Right ventricle myocardium inferior (tissue), 1 donor: ENCODE measurements at regions not wholly inside any gene's neighbourhood (a gene's known extent, or its start where the extent isn't known, plus 50 kb on each side); places are given as distances from the start of the nearest gene placed in this dataset.
"Not testable (repeated sequence)": the region's sequence is repeated elsewhere in the genome, so short reads cannot be mapped to it uniquely, and the experiment has no call there.

Experiments used
- ATAC-seq: fragments of 200-7000 bp; cut with Tn5 transposase; one replicate; pipeline ENCODE4 v1.9.1; 2020; ENCODE audit warnings: mild to moderate bottlenecking, moderate library complexity
- DNase-seq: peaks from one replicate; pipeline ENCODE4 v3.0.0; 2021; ENCODE audit errors: missing footprints
- intact Hi-C: fragments of 100-400 bp; cut with DNase I; formaldehyde crosslinking; loops from one replicate; pipeline ENCODE4 v1.11.0; 2022
- donor health status: DM: no; HTN: yes; CAD: no; lungs with severe emphysema.

GRCh38 chr3:74048699-74049098, 424.0 kb upstream of the PDZRN3 start:
- intact Hi-C loops = no loop called here
- no peak for ATAC-seq
- no peak for DNase-seq

- ATAC-seq = no peak
- DNase-seq = no peak
- intact Hi-C loops = no loop called here
Observed at GRCh38 chr3:74045000-74045399, 420.3 kb upstream of the PDZRN3 start.

GRCh38 chr3:74041068-74041675, 416.4 kb upstream of the PDZRN3 start:
- intact Hi-C loops = no loop called here
- no peak for DNase-seq
- ATAC-seq = no peak

- DNase-seq = no peak
- ATAC-seq = no peak
- intact Hi-C loops = no loop called here
Observed at GRCh38 chr3:74039105-74039504, 414.4 kb upstream of the PDZRN3 start.

GRCh38 chr3:74036568-74036967, 411.8 kb upstream of the PDZRN3 start:
- ATAC-seq (no peak), DNase-seq (no peak)
- intact Hi-C loops = no loop called here

- DNase-seq (no peak), ATAC-seq (no peak)
- intact Hi-C loops = no loop called here
Observed at GRCh38 chr3:74036102-74036501, 411.4 kb upstream of the PDZRN3 start.

GRCh38 chr3:74033806-74034205, 409.1 kb upstream of the PDZRN3 start:
- intact Hi-C loops = no loop called here
- ATAC-seq = no peak
- DNase-seq = no peak

- ATAC-seq = no peak
- DNase-seq = no peak
- intact Hi-C loops = no loop called here
Observed at GRCh38 chr3:74033381-74033780, 408.6 kb upstream of the PDZRN3 start.

- no peak for ATAC-seq
- intact Hi-C loops = no loop called here
- no peak for DNase-seq
Observed at GRCh38 chr3:74027121-74027520, 402.4 kb upstream of the PDZRN3 start.

- intact Hi-C loops = no loop called here
- no peak for ATAC-seq
Observed at GRCh38 chr3:74023395-74023794, 398.7 kb upstream of the PDZRN3 start.

GRCh38 chr3:74021449-74021848, 396.7 kb upstream of the PDZRN3 start:
- ATAC-seq = no peak
- no peak for DNase-seq
- intact Hi-C loops = no loop called here

More at GRCh38 chr3:74023395-74023794, 398.7 kb upstream of the PDZRN3 start:
- no peak for DNase-seq

- no peak for ATAC-seq
- no peak for DNase-seq
- intact Hi-C loops = no loop called here
Observed at GRCh38 chr3:74009961-74010844, 385.5 kb upstream of the PDZRN3 start.

- ATAC-seq = peak; percentile 47
- intact Hi-C loops = no loop called here
- no peak for DNase-seq
Observed at GRCh38 chr3:74004386-74004785, 379.6 kb upstream of the PDZRN3 start.

- intact Hi-C loops = no loop called here
- ATAC-seq (peak; percentile 81), DNase-seq (no peak)
Observed at GRCh38 chr3:74003734-74004133, 379.0 kb upstream of the PDZRN3 start.

GRCh38 chr3:74001436-74001835, 376.7 kb upstream of the PDZRN3 start:
- intact Hi-C loops = no loop called here
- DNase-seq (no peak), ATAC-seq (no peak)

- ATAC-seq = no peak
Observed at GRCh38 chr3:74000725-74001124, 376.0 kb upstream of the PDZRN3 start.

GRCh38 chr3:73999501-73999900, 374.8 kb upstream of the PDZRN3 start:
- no peak for DNase-seq
- intact Hi-C loops = no loop called here
- ATAC-seq = no peak

More at GRCh38 chr3:74000725-74001124, 376.0 kb upstream of the PDZRN3 start:
- intact Hi-C loops = no loop called here
- DNase-seq = no peak

GRCh38 chr3:73990691-73991090, 365.9 kb upstream of the PDZRN3 start:
- intact Hi-C loops = not testable (repeated sequence)

GRCh38 chr3:73966733-73967132, 342.0 kb upstream of the PDZRN3 start:
- intact Hi-C loops = no loop called here
- ATAC-seq (no peak), DNase-seq (no peak)

More at GRCh38 chr3:73990691-73991090, 365.9 kb upstream of the PDZRN3 start:
- not testable (repeated sequence) for DNase-seq, ATAC-seq

- DNase-seq = no peak
- intact Hi-C loops = no loop called here
- ATAC-seq = no peak
Observed at GRCh38 chr3:73964818-73965217, 340.1 kb upstream of the PDZRN3 start.
